ENCODE measurements at regions not wholly inside any gene's neighbourhood (a gene's known extent, or its start where the extent isn't known, plus 50 kb on each side); places are given as distances from the start of the nearest gene placed in this dataset.

- no peak for TF ChIP-seq CTCF (IDR thresholded peaks at IDR 0.05)
- no peak for TF ChIP-seq POLR2A (IDR thresholded peaks at IDR 0.05)
- TF ChIP-seq EP300 (IDR thresholded peaks at IDR 0.05), result no peak
These were observed 68.0 kb upstream of the IFNG-AS1 start for GRCh38 chr12:67921286-67921685.

Measured in ovary (tissue), 3 donors.